OCI-LY1 (cell line): ENCODE measurements at regions not wholly inside any gene's neighbourhood (a gene's known extent, or its start where the extent isn't known, plus 50 kb on each side); places are given as distances from the start of the nearest gene placed in this dataset.

ENCODE experiments used
- CTCF ChIP-seq: fragments of 200-600 bp; sonication (generic), shearing (Covaris generic); IDR thresholded peaks from 2 replicates; pipeline ENCODE4 v1.5.1; 2017; ENCODE audit warnings: mild to moderate bottlenecking, antibody characterized with exemption, low read length, moderate library complexity, mixed read lengths
- EZH2 ChIP-seq: fragments of 200-600 bp; sonication (generic), shearing (Covaris generic); IDR thresholded peaks from 2 replicates; pipeline ENCODE4 v1.8.0; 2017; ENCODE audit warnings: borderline replicate concordance, mixed run types, mild to moderate bottlenecking, antibody characterized with exemption, low read length, moderate library complexity, mixed read lengths

DNA sequence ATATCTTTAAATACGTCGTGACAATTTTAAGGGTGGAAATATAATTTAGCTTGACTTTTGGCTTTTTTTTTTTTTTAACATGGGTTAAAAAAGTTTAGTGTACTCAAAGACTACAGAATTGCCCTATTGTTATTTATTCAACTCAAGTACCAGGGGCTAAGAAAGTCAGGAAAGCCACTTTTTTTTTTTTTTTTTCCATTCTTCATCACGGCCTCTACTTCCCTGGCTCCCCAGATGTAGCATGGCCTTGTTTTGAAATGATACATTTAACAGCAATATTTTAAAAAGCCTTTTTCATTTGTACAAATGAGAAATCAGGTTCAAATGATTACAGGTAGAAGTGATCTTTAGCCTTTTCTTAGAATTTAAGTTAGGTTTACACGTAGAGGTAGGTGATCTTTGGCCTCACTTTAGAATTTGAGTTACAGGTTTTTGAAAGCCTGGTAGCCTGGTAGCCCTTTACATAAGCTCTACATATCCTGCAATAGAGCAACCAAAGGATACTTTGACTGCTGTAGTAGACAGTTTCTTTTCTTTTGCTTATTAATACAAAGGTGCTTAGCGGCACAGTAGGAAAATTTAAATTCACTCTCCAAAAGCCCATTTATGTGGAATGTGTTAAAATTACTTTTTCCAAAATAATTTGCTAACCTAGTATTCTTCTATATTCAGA, 160.5 kb upstream of the MMS22L start:
- TF ChIP-seq CTCF (no peak), EZH2 (no peak)
